HG03442 (cell line): ENCODE measurements at regions not wholly inside any gene's neighbourhood (a gene's known extent, or its start where the extent isn't known, plus 50 kb on each side); places are given as distances from the start of the nearest gene placed in this dataset.

ENCODE experiments used
- ATAC-seq: cut with Tn5 transposase; IDR thresholded peaks from one replicate; pipeline ENCODE4 v1.9.1; 2021; ENCODE audit warnings: mild to moderate bottlenecking, moderate library complexity; ENCODE audit not compliant: unreplicated experiment

GRCh38 chr9:1653282-1653681, 361.9 kb upstream of the SMARCA2 start:
- no peak for ATAC-seq

GRCh38 chr9:1658661-1659362, 356.3 kb upstream of the SMARCA2 start:
- ATAC-seq = no peak

DNA sequence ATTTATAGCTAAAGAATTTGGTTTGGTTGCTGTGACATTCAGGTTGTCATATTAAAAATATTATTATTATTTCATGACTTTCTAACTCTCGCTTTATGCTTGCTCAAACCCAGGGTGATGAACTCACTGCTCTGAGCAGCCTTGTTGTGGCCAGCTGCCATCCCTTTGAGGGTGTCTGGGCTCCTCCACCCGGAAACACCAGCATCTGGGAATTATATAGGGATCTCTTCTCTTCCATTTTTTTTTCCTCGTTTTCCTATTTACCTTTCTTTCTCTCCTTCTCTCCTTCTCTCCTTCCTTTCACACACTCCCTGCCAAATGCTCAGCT, 355.8 kb upstream of the SMARCA2 start:
- ATAC-seq = no peak

GRCh38 chr9:1668441-1668840, 346.7 kb upstream of the SMARCA2 start:
- ATAC-seq = no peak

- no peak for ATAC-seq
Measured at GRCh38 chr9:1673300-1673699, 341.8 kb upstream of the SMARCA2 start.

GRCh38 chr9:1676771-1677170, 338.4 kb upstream of the SMARCA2 start:
- no peak for ATAC-seq

- ATAC-seq = no peak
Measured at GRCh38 chr9:1683951-1684350, 331.2 kb upstream of the SMARCA2 start.

DNA sequence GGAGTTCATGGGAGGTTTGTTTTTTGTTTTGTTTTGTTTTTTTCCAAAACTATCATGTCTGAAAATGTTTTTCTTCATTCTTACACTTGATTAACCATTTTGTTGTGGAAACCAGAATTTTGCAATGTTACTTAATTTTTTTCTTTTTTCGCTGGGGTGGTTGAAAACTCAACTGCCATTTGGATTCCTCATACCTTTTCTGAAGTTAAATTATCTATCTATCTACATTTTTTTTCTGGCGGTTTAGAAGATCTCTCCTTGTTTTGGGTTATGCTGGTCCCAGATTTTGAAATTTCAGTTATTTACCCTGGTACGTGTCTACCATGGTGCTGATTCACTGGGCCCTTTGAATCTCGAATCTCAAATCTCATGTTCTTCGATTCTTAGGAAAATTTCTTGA, 316.2 kb upstream of the SMARCA2 start:
- no peak for ATAC-seq

DNA sequence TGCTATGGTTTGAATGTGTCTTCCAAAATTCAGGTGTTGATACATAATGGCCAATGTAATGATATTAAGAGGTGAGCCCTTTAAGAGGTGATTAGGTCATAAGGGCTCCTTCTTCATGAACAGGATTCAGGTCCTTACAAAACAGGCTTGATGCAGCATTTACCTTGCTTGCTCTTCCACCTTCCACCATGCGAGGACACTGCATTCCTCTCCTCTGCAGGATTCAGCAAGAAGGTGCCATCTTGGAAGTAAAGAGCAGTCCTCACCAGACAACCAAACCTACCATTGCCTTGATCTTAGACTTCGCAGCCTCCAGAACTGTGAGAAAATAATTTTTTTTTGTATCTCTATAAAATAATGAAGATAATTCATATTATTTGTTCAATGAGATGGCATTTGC, 314.0 kb upstream of the SMARCA2 start:
- no peak for ATAC-seq

- no peak for ATAC-seq
Measured at GRCh38 chr9:1702701-1703100, 312.4 kb upstream of the SMARCA2 start.

DNA sequence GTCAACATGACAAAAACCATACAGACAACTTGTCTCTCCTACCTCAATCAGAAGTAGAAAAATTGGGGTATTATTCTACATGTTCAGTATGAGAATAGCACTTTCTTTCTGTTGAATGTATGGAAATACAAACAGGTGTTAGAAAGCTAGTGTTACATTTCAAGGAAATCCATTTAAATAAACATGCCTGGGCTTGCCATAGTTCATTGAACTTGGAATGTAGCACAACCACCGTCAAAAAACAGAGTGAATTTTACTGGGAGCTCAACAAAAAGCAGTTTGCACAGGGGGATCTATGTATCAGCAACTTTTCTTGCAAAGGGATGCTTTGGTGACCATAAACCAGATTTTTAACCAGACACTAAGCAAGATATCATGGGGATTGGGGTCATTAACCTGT, 307.9 kb upstream of the SMARCA2 start:
- no peak for ATAC-seq

- ATAC-seq = no peak
Measured at GRCh38 chr9:1708219-1708618, 306.9 kb upstream of the SMARCA2 start.

DNA sequence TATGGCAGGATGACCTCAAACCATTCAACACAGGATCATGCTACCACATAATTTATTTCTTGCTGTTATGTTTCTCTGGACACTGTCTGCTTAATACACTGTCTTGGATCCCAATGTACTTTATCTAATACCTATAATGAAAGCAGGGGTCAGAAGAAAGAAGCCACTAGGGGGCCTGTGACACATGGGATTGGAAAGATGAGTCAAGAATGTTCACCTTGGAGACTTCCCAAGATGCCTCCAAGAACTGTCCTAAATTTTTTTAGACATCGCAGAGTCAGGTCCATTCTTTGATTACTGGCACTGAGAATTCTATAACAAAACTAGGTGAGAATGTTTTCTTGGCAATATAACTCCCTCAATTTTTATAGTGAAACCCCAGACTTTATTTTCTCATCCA, 305.8 kb upstream of the SMARCA2 start:
- no peak for ATAC-seq

DNA sequence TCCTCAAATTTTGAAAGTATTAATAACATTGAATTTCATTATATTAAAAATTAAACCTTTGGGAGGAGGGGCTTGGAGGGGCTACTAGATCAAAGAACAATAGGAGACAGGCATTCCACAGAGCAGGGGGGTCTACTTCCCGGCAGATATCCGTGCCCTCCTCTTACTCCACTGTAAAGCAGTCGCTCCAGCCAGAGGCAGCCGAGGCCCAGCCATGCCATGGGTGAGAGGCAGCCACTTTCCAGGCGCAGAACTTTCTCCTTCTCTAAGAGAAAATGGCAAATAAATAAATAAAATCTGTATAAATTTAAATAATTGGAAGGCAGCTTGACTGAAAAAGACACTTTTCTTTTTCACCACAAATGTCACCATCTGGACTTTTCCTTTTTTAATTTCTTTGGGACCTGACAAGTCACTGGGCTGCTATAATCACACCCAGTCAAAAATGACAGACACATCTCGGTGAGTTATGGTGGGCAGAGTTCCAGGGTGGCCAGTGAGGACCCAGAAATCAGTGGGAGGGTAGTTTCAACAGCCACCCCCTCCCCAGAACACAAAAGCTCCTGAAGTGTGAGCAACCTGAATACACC, 302.2 kb upstream of the SMARCA2 start:
- ATAC-seq = no peak

DNA sequence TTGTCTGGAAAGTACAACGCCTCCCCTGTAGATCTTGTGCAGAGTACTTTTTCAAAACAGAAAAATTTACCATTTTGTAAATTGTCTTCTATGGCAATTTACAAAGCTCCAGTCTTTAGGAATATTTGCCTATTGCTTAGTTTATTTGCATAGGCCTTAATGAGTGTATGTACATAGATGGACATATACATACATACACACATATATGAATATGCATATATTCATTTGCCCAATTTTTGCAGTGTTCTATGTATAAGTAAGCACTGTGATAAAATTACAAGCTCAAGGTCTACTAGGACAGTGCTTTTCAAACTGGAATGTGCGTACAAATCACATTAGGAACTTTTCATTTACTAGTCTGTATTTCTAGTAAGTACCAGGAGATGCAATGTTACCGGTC, 301.3 kb upstream of the SMARCA2 start:
- ATAC-seq = no peak

DNA sequence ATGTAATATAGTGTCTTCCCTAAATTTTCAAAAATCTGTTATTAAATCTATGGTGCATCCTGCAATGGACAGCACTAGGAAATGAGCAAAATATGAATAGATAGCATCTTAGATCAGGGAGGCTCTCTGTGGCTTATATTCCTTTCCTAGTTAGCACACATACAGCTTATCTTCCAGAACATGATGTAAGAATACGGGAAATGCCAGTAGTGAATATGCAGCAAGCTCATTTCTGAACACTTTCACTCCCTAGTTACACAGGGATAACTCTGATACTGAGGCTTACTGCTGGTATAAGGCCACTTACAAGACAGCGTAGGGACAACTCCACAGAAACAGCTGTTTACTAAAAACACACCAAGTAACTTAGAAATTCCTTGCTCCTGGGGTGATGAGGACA, 297.3 kb upstream of the SMARCA2 start:
- ATAC-seq = no peak

DNA sequence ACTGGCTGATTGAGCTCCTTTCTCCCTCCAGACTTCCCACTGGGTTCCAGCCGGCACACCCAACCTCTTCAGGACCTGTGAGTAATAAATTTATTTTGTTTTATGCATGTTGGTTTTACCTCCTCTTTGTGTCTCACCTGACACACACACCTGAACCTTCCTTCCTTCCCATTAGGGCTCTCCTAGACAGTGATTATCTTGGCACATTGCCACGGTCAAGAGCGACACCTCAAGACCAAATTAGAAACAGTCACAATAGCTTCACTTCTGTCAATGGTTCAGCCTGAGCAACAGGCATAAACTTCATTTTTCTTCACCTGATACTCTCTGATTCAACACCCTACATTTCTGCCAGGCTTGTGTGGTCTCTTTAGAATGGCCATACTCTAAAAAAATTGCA, 296.3 kb upstream of the SMARCA2 start:
- no peak for ATAC-seq

- no peak for ATAC-seq
Measured at GRCh38 chr9:1721196-1721595, 294.0 kb upstream of the SMARCA2 start.

DNA sequence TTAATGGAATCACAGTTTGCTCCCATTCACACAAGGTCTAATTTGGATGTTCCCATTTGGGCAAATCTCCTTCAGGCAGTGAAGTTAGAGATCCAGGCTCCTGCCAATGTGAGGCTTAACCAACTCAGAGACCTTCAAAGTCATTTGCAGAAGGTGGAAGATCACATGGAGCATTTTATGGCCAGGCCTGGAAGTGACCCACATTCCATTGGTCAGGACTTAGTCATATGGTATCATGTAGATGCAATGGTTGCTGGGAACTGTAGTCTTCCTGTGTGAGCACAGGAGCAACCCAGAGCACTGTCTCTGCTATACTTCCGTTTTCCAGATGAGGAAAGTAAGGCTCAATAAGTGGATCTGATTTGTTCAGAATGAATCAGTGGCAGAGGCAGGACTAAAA, 292.7 kb upstream of the SMARCA2 start:
- peak; percentile 60 for ATAC-seq

DNA sequence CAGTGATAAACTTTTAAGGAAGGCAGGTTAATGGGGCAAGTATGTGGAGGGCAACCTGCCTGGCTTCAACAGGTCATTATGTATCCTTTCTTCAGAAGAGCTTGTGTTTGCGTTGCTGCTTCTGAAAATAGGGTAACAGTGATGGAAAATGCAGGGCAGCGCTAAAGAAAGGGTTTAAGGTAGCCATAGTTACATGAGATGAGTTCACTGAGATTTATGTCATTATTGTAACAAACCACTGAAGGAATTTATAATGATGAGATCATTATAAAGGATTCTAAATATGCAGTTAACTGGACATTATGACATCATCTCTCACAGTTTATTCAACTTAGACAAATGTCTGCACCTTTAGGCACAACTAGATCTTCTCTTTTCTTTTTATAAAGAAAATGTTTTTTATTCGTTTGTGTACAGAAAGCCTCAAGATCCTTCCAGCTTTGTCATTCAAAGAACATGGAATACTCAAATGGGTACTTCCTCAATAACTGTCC, 291.6 kb upstream of the SMARCA2 start:
- no peak for ATAC-seq

DNA sequence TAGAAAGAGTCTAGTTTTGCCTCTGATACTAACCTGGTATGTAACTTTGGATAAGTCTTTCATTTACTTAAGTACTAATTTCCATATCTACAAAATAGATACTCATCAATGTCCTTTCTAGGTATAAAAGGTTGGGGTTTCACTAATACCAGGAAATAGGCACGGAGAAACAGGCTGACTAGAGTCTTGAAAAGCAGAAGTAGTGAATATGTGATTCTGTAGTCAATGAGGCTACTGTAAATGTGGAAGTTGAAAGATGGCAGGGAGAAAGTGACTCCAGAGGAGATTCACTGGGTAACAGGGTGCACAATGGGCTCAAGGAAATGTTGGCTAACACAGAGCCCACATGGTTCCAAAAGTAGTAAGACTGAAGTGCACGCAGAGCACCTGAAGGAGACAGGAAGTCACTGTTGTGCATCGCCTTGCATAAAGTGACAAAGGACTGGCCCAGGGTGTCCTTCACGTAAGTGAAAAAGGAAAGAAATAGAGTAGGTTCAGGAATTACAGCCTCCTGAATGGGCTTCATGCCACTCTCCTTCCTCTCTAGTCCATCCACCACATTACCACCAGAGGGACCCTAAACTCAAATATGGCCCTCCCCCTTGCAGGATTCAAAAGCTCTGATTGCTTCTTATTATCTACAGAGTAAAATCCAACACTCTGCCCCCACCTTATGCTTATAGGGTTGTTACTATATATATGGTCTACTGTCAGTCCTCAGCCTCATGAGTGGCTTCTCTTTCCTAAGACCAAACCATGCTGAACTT, 288.0 kb upstream of the SMARCA2 start:
- no peak for ATAC-seq

DNA sequence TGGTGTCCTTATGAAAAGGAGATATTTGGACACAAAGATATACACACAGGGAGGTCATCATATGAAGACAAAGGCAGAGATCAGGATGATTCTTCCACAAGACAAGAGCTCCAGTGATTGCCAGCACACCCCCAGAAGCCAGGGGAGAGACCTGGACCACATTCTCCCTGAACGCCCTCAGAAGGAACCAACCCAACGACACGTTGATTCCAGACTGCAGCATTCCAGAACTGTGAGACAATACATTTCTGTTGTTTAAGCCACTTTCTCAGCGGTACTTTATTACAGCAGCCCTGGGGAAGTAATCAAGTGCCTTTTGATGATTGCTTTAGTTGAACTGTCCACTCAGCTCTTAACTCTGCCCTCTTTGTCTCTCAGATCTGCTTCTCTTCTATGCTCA, 285.5 kb upstream of the SMARCA2 start:
- no peak for ATAC-seq
